Breast epithelium (tissue), 3 donors: ENCODE measurements at regions not wholly inside any gene's neighbourhood (a gene's known extent, or its start where the extent isn't known, plus 50 kb on each side); places are given as distances from the start of the nearest gene placed in this dataset.

Experiments
- POLR2A ChIP-seq: fragments of 450-650 bp; IDR thresholded peaks from one replicate; pipeline ENCODE4 v1.6.1; 2016; ENCODE audit warnings: antibody characterized with exemption, mild to moderate bottlenecking, moderate library complexity
- POLR2AphosphoS5 ChIP-seq, 3 donors: sonication (generic); formaldehyde crosslinking; IDR thresholded peaks; one replicate each; pipeline ENCODE4 v1.6.1; 2017; ENCODE audit warnings: antibody characterized with exemption in 3 of 3
- TF ChIP-seq, protein P1 (sequence below), 3 donors: fragments of 450-650 bp; IDR thresholded peaks; one replicate each; pipeline ENCODE4 v1.5.1; 2016 to 2017; ENCODE audit warnings: antibody characterized with exemption in 3 of 3, mild to moderate bottlenecking in 3 of 3, moderate library complexity in 3 of 3

DNA sequence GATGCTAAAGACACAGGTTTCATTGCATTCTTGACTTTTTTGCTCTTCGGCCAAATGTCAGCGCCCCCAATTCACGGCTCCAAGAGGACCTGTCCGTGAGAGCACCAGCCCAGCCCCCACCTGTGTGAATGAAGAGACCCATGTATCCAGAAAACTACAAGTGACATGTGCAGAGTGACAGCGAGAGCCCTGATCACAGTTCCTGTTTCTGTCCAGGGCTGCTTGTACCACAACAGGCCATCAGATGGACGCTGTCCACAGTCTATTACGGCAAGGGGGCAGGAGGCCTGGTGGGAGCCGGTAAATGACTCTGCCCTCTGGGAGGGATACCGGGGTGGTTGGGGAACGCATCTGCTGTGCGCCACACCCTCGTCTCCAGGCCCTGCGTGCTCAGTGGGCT, 520.9 kb upstream of the ID2 start:
- TF ChIP-seq POLR2AphosphoS5 (IDR thresholded peaks at IDR 0.05), result no peak
- TF ChIP-seq, protein P1, sequence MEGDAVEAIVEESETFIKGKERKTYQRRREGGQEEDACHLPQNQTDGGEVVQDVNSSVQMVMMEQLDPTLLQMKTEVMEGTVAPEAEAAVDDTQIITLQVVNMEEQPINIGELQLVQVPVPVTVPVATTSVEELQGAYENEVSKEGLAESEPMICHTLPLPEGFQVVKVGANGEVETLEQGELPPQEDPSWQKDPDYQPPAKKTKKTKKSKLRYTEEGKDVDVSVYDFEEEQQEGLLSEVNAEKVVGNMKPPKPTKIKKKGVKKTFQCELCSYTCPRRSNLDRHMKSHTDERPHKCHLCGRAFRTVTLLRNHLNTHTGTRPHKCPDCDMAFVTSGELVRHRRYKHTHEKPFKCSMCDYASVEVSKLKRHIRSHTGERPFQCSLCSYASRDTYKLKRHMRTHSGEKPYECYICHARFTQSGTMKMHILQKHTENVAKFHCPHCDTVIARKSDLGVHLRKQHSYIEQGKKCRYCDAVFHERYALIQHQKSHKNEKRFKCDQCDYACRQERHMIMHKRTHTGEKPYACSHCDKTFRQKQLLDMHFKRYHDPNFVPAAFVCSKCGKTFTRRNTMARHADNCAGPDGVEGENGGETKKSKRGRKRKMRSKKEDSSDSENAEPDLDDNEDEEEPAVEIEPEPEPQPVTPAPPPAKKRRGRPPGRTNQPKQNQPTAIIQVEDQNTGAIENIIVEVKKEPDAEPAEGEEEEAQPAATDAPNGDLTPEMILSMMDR (IDR thresholded peaks at IDR 0.05), result no peak
- TF ChIP-seq POLR2A, result no peak
